ENCODE measurements at regions not wholly inside any gene's neighbourhood (a gene's known extent, or its start where the extent isn't known, plus 50 kb on each side); places are given as distances from the start of the nearest gene placed in this dataset.
"Not testable (repeated sequence)": the region's sequence is repeated elsewhere in the genome, so short reads cannot be mapped to it uniquely, and the experiment has no call there.

DNA sequence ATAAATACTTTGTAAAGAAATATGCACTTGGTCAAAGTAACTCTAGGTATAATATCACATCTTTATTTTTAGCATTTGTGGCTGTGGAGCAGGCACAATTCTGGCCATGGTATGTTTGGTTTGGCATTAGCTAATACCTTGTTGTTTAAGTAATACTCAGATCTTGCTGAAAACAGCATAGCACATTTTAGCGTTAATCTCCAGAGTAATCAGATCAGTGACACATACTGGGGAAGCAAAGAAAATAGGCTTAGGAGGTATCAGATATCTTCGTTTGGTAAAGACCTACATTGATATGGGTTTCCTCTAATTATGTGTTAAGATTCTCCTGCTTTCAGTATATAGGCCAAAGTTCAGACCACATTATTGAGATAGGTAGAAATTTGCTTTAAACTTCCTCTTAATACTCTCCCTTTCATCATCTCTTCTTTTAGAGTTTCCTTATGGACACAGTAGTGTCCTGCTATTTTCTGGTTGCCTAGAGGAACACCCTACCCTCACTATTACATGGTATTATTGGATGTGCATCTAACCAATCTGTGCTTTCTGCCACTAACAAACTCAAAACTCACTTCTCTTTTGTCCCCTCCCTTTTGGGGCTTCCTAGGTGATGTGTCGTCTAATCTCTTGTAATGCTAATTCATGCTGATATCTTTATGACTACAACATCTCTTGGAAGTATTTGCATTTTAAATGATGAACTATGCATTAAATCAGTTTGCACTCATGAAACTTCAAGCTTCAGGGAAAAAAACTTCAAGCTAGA, 437.3 kb upstream of the ADAMTSL1 start:
- no peak for DNase-seq (ENCODE audit: low spot score)

DNA sequence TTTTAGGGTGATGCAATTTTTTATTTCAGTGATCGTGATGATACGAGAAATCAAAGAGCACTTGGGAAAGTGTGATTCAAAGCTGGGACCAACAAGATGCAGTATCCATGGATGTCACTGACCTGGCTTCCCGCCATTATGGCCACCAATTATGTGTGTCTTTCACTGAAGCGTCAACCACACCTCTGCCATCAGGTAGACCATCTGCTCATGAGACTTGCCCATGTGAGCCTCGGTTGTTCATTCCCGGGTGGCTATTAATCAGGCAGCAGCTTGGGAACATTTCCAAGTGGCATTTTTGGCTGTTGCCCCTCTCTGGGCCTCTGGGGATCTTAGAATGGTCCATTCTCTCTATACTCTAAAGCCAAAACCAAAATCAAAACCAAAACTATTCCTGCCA, 436.0 kb upstream of the ADAMTSL1 start:
- no peak for DNase-seq (ENCODE audit: low spot score)

DNA sequence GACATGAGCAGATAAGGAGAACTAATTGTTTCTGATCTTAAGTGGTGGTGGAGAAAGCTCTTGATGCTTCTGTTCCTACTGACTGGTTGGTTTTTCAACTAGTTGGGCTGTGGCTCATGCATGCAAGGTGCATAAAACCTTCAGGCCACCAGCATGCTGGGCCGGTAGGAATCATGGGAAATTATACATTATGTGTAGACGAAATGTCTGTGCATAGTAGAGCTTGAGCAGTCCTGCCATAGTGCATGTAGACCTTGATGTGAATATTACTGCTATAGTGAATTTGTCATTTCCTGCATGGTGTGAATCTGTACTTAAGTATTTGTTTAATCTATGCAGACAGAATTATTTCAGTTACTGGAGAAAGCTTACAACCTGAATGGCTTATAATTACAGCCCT, 433.6 kb upstream of the ADAMTSL1 start:
- no peak for DNase-seq (ENCODE audit: low spot score)

DNA sequence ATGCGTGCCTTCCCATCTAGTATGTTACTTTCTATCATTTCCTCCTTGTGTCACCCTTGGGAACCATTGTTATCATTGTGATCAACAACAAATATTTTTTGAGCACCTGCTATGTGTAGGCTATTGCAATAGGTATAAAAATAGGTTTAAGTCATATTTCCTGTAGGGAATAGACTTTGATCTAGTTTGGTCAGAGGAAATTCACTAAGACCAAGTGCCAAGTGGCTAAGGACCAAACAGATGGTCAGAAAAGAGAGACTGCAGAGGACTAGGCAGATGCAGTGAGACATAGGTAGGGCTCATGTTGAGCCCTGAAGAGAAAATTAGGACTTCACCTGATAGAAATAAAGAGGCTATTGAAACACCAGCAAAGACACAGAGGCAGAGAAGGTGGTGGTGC, 430.0 kb upstream of the ADAMTSL1 start:
- no peak for DNase-seq (ENCODE audit: low spot score)

GRCh38 chr9:18045326-18045725, 428.6 kb upstream of the ADAMTSL1 start:
- DNase-seq (ENCODE audit: low spot score), result peak; percentile 62

DNA sequence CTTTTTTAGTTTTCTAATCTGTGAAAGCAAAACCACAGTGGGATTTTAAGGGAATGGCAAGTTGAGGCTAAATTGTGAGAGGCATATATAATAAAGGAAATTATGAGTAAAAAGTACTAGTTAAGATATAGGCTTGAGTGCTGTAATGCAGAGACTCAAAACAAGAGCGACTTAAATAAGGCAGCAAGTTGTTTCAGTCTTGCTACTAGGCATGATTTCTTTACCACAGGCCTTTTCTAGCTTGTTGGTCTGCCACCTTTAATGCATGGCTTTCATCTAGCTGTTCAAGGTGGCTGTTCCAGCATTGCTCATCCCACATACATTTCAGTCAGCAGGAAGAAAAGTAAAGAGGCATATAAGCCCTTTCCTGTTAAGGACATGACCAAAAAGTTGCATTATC, 427.9 kb upstream of the ADAMTSL1 start:
- DNase-seq (ENCODE audit: low spot score), result no peak

GRCh38 chr9:18051638-18052037, 422.3 kb upstream of the ADAMTSL1 start:
- no peak for DNase-seq (ENCODE audit: low spot score)

DNA sequence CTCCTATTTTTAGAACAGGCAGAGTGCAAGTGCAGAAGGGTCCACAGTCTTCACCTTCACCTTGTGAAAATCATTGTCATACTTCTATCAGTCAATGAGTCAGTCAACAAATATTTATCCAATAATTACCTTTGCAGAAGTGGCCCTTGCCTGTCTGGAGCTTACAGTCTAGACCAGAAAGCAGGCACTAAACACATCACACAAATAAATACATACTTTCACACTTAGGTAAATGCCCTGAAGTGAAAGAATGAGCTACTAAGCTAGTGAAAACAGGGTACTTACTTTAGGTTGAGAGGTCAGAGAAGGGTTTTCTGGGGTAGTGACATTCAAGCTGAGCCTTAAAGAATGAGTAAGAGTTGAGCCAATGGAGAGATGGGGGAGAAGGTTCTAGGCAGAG, 421.9 kb upstream of the ADAMTSL1 start:
- DNase-seq (ENCODE audit: low spot score), result no peak

DNA sequence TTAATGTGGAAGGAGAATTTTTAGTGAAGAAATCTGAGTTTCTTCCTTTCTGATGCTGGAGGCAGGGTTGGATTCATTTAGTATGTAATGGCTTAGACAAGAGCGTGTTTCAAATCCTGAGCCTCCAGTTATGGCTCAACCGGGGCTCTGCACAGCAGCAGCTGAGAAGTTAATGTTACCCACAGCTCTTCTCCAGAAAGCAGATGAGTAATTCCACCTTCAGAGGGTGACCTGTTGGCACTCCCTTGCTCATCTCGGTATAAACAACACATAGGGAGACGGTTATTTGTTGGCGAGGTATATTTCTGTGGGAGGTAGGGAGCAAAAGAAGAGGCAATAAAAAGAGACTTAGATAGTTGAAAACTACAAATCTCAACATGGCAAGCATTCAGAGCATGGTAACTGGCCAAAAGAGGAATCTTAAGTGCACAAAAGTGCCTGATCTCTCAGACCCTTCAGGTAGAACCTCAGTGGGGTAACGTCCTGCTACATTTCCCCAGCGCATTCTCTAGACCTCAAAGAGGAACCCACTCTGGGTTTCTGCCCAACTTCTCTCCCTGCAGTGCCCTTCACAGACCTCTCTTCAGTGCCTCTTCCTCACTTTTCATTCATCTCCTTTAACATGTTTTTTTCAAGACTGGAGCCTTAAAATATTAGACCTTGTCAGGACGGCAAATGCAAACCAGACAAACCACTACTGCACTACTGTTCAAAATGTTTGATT, 417.5 kb upstream of the ADAMTSL1 start:
- DNase-seq (ENCODE audit: low spot score), result no peak

GRCh38 chr9:18056993-18057369, 417.0 kb upstream of the ADAMTSL1 start:
- no peak for DNase-seq (ENCODE audit: low spot score)

- DNase-seq (ENCODE audit: low spot score), result peak; percentile 35
These were observed 415.1 kb upstream of the ADAMTSL1 start for GRCh38 chr9:18058564-18059442.

DNA sequence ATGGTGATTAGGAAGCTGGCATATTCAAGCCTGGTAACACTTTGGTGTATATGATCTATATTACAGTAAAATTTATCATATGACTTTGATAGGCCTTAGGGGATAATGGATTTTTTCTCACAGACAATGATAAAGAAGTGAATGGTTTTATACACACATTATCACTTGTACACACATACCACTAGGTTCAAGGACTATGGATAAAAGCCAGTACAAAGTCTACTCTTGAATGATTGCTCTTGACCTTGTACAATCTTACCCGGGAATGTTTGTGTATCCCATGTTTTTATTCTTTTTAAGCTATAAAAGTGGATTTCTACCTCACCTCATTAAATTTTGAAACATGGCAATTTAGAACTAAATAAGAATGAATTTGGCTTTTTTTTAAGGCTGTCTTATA, 414.5 kb upstream of the ADAMTSL1 start:
- no peak for DNase-seq (ENCODE audit: low spot score)

DNA sequence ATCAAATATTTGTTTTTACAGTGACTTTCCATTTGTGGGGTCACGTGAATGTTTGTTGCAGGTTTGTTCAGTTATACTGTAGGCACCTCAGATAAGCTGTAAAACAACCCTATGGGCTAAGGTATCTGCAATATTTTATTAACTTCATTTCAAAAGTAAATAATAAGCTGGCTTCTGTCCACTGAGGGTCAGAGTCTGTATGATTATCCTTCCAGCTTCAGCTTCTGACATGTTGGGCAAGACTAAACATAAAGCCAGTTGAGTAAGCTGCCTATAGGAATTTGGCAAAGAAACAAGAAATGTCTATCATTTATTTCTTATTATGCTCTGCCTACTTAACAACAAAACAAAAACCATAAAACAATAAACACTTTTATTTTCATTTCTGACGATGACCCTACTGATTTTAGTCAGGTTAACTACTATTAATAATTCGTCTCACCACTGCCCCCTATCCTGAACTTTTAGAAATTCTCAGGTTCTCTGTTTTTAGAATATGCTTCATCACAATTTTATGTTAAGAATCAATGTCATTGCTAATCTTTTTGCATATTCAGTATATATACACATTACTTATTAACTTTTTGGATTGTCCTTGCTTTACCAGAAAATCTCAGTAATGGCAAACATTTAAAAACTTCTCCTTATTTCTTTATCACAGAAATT, 413.6 kb upstream of the ADAMTSL1 start:
- no peak for DNase-seq (ENCODE audit: low spot score)

GRCh38 chr9:18061332-18061731, 412.6 kb upstream of the ADAMTSL1 start:
- DNase-seq (ENCODE audit: low spot score), result no peak

DNA sequence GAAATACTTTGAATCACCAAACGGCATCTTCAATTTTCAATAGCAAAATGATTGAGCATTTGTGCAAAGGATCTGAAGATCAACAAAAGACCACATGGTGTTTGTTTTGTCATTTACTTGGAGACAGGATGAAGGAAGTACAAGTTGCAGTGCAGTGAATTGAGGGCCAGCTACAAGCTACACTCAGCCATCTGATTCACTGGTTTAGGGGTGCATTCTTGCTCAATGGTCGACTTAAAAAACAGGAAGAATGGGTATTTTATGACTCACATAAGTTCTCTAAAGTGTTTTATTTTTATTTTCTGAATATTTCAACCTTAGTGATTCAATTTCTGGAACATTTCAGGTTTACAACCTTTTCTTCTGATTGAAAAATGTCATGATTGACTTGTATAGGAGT, 412.1 kb upstream of the ADAMTSL1 start:
- no peak for DNase-seq (ENCODE audit: low spot score)

DNA sequence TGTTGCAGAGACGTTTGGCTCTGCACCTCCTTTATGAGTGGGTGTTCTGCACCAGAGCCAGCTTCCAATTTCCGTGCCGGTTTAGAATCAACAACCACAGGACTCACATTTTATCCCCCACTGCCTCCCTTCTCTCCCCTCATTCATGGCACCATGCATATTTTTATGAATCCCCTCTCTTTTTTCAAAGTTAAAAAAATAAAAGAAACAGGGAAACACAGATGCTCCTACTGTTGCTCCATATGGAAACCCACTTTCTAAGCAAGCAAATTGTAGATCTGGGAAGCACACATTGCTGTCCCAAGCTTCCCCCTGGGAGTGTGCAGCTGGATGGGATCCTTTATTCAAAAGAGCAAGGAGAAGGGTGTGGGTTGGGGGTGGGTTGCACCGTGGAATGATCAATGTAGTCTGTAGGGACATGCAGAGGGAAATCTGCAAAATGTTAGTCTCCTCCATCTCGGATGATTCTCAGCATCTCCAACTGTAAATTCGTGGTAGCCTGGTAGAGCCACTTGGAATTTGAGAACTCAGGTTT, 410.0 kb upstream of the ADAMTSL1 start:
- no peak for DNase-seq (ENCODE audit: low spot score)

- not testable (repeated sequence) for DNase-seq (ENCODE audit: low spot score)
These were observed 407.3 kb upstream of the ADAMTSL1 start for GRCh38 chr9:18066608-18067007.

DNA sequence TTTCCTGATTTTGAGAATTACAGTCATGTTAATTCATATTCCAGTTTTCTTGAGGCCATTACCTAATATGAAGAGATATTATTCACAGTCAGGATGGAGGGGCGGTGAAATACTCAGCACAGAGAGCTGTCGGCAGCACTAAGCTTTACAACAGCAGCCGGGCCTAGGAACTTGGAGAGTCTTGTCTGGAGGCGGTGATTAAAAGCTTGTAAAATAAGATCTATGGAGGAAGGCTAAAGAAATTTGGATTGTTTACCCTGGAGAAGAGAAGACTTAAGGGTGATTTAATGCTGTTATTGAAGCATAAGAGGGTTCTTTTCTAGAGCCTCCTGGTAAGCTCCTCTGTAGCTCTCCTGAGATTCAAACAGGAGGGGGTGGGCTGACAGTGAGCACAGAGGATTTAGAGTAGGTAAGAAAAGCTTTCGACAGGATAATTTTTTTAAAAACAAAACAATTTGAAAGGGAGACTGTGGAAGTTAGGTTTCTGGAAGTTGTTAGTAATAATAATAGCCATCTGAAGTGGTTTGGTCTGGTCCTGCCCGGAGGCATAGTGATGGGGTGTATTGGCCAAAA, 406.3 kb upstream of the ADAMTSL1 start:
- DNase-seq (ENCODE audit: low spot score), result no peak

GRCh38 chr9:18068900-18069299, 405.1 kb upstream of the ADAMTSL1 start:
- no peak for DNase-seq (ENCODE audit: low spot score)

DNA sequence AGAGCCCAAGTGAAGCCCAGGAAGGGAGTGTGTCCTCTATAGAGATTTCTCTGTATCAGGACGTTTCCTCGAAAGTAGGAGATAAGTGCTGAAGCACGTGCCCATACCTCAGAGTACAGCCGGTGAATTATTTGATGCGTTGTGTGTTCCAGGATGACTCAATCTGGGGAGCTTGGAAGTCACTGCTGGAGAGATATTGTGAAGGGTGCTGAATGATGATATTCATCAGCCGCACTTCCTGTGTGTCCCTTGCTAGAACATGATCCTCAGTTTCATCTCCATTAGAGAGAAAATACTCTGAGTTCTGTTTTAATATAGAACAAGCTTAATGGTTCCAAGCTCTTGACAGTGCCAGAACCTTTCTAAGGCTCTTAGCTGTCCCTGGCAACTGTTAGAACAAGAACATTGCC, 402.3 kb upstream of the ADAMTSL1 start:
- DNase-seq (ENCODE audit: low spot score), result no peak

- DNase-seq (ENCODE audit: low spot score), result no peak
These were observed 401.0 kb upstream of the ADAMTSL1 start for GRCh38 chr9:18073002-18073401.

GRCh38 chr9:18074041-18074440, 399.9 kb upstream of the ADAMTSL1 start:
- no peak for DNase-seq (ENCODE audit: low spot score)
